ENCODE measurements at regions not wholly inside any gene's neighbourhood (a gene's known extent, or its start where the extent isn't known, plus 50 kb on each side); places are given as distances from the start of the nearest gene placed in this dataset.
A peak's percentile ranks its signal among the peaks of the same experiment; 100 is the strongest.

- H3K27ac ChIP-seq (ENCODE audit: insufficient read depth, low read length), result no peak overlapping the region
- no peaks in the 10 kb centered on the region for H3K36me3 ChIP-seq (ENCODE audit: control insufficient read depth, insufficient read depth, low read length)
- H2AFZ ChIP-seq (ENCODE audit: low read length), result no peak overlapping the region
- no peaks in the 10 kb centered on the region for H3K27me3 ChIP-seq (ENCODE audit: control insufficient read depth, insufficient read depth, low read length)
- H3K9ac ChIP-seq (ENCODE audit: insufficient read depth, low read length), result no peak overlapping the region
- DNase-seq (ENCODE audit: low read depth in 2 of 2), result peak in 1 of 2 donors; percentile 11
- no peak for TF ChIP-seq CTCF (conservative IDR thresholded peaks at IDR 0.05 in 1 of 2, IDR thresholded peaks at IDR 0.05 in 1 of 2; ENCODE audit: low read depth in 1 of 2, low read length in 2 of 2)
- no peaks in the 10 kb centered on the region for H4K20me1 ChIP-seq (ENCODE audit: control insufficient read depth, extremely low read depth, insufficient read depth, low read length)
- no peaks in the 10 kb centered on the region for H3K79me2 ChIP-seq (ENCODE audit: control insufficient read depth, insufficient read depth, low read length)
- H3K9me3 ChIP-seq (ENCODE audit: control insufficient read depth, insufficient read depth, low read depth, low read length), result no peaks in the 10 kb centered on the region
- no peak overlapping the region for H3K4me2 ChIP-seq (ENCODE audit: extremely low read depth, insufficient read depth, low read length)
- H3K4me1 ChIP-seq (ENCODE audit: control insufficient read depth, extremely low read depth, insufficient read depth, low read length), result peaks cover 8% of the 10 kb centered on the region
- no peak overlapping the region for H3K4me3 ChIP-seq (replicated peaks in 1 of 4; ENCODE audit: control extremely low read depth in 1 of 4, insufficient read depth in 1 of 4, low read depth in 3 of 4, low read length in 4 of 4)
These were observed 142.7 kb upstream of the TMCO5A start for GRCh38 chr15:37791693-37792092.

- peak in 1 of 2 donors; percentile 80 for DNase-seq (ENCODE audit: low read depth in 2 of 2)
- H3K4me3 ChIP-seq (replicated peaks in 1 of 4; ENCODE audit: control extremely low read depth in 1 of 4, insufficient read depth in 1 of 4, low read depth in 3 of 4, low read length in 4 of 4), result no peak overlapping the region
- no peak overlapping the region for H3K9ac ChIP-seq (ENCODE audit: insufficient read depth, low read length)
- H3K36me3 ChIP-seq (ENCODE audit: control insufficient read depth, insufficient read depth, low read length), result no peaks in the 10 kb centered on the region
- H3K79me2 ChIP-seq (ENCODE audit: control insufficient read depth, insufficient read depth, low read length), result no peaks in the 10 kb centered on the region
- no peak overlapping the region for H3K27ac ChIP-seq (ENCODE audit: insufficient read depth, low read length)
- no peak overlapping the region for H3K4me2 ChIP-seq (ENCODE audit: extremely low read depth, insufficient read depth, low read length)
- H3K27me3 ChIP-seq (ENCODE audit: control insufficient read depth, insufficient read depth, low read length), result no peaks in the 10 kb centered on the region
- no peak overlapping the region for H2AFZ ChIP-seq (ENCODE audit: low read length)
- no peak for TF ChIP-seq EZH2 (IDR thresholded peaks at IDR 0.05; ENCODE audit: low read length, missing control alignments)
- TF ChIP-seq CTCF (conservative IDR thresholded peaks at IDR 0.05 in 1 of 2, IDR thresholded peaks at IDR 0.05 in 1 of 2; ENCODE audit: low read depth in 1 of 2, low read length in 2 of 2), result no peak
- H4K20me1 ChIP-seq (ENCODE audit: control insufficient read depth, extremely low read depth, insufficient read depth, low read length), result no peaks in the 10 kb centered on the region
- H3K9me3 ChIP-seq (ENCODE audit: control insufficient read depth, insufficient read depth, low read depth, low read length), result no peaks in the 10 kb centered on the region
- H3K4me1 ChIP-seq (ENCODE audit: control insufficient read depth, extremely low read depth, insufficient read depth, low read length), result peaks cover 8% of the 10 kb centered on the region
These were observed 142.1 kb upstream of the TMCO5A start for GRCh38 chr15:37792351-37792750.

GRCh38 chr15:37793851-37794250 lies 140.6 kb upstream of the TMCO5A start:
- no peak for DNase-seq (ENCODE audit: low read depth in 2 of 2)

More at GRCh38 chr15:37793851-37794250, 140.6 kb upstream of the TMCO5A start:
- Histone ChIP-seq H3K9me3 (ENCODE audit: control insufficient read depth, insufficient read depth, low read depth, low read length) (no peaks in the 10 kb centered on the region), H3K36me3 (ENCODE audit: control insufficient read depth, insufficient read depth, low read length) (no peaks in the 10 kb centered on the region), H3K4me3 (replicated peaks in 1 of 4; ENCODE audit: control extremely low read depth in 1 of 4, insufficient read depth in 1 of 4, low read depth in 3 of 4, low read length in 4 of 4) (no peak overlapping the region), H3K79me2 (ENCODE audit: control insufficient read depth, insufficient read depth, low read length) (no peaks in the 10 kb centered on the region), H2AFZ (ENCODE audit: low read length) (no peak overlapping the region), H3K4me1 (ENCODE audit: control insufficient read depth, extremely low read depth, insufficient read depth, low read length) (peaks cover 8% of the 10 kb centered on the region), H3K27ac (ENCODE audit: insufficient read depth, low read length) (no peak overlapping the region), H3K4me2 (ENCODE audit: extremely low read depth, insufficient read depth, low read length) (no peak overlapping the region), H4K20me1 (ENCODE audit: control insufficient read depth, extremely low read depth, insufficient read depth, low read length) (no peaks in the 10 kb centered on the region), H3K9ac (ENCODE audit: insufficient read depth, low read length) (no peak overlapping the region), H3K27me3 (ENCODE audit: control insufficient read depth, insufficient read depth, low read length) (no peaks in the 10 kb centered on the region)
- no peak for TF ChIP-seq EZH2 (IDR thresholded peaks at IDR 0.05; ENCODE audit: low read length, missing control alignments)
- peak in 1 of 2 donors; percentile 8 for TF ChIP-seq CTCF (conservative IDR thresholded peaks at IDR 0.05 in 1 of 2, IDR thresholded peaks at IDR 0.05 in 1 of 2; ENCODE audit: low read depth in 1 of 2, low read length in 2 of 2)

Measured in fibroblast of lung (primary cell).